IMR-90 (cell line): ENCODE measurements at regions not wholly inside any gene's neighbourhood (a gene's known extent, or its start where the extent isn't known, plus 50 kb on each side); places are given as distances from the start of the nearest gene placed in this dataset.

Experiments used
- ATAC-seq: fragments of 200-7000 bp; cut with Tn5 transposase; 2 replicates; pipeline ENCODE4 v1.9.1; 2020; ENCODE audit warnings: low read depth, mild to moderate bottlenecking, moderate library complexity
- BruUV-seq: library from RNA; stranded (reverse); fragments of 400-500 nt; replicated peaks from 2 replicates; lab custom pipeline; 2021; lab: Mats Ljungman, UMichigan
- CTCF ChIA-PET: fragments of 300-600 bp; formaldehyde crosslinking; extraction: SDS; loops from one replicate; lab custom pipeline; 2021; ENCODE audit warnings: antibody characterized with exemption; lab: Yijun Ruan, JAX
- POLR2A ChIA-PET: fragments of 300-600 bp; sonication (Branson Sonifier 250); formaldehyde crosslinking; loops from one replicate; lab custom pipeline; 2022; ENCODE audit warnings: antibody characterized with exemption; ENCODE audit not compliant: unreplicated experiment; lab: Charles Lee
- DNase-seq: peaks from one replicate; pipeline ENCODE4 v3.0.0; 2013
- H2AFZ ChIP-seq: replicated peaks from 2 replicates; pipeline ENCODE3; 2013; ENCODE audit warnings: low read length, mild to moderate bottlenecking; ENCODE audit not compliant: poor library complexity
- H2AK5ac ChIP-seq: 2 replicates; pipeline ENCODE4 v1.6.1; 2013; ENCODE audit warnings: low read depth, low read length, inconsistent platforms
- H2AK9ac ChIP-seq: replicated peaks from 2 replicates; pipeline ENCODE3; 2013; ENCODE audit warnings: mild to moderate bottlenecking, low read depth, low read length, moderate library complexity; ENCODE audit not compliant: poor library complexity
- H2BK120ac ChIP-seq: 2 replicates; pipeline ENCODE4 v1.6.1; 2013; ENCODE audit warnings: low read depth, low read length, inconsistent platforms
- H2BK15ac ChIP-seq: 3 replicates; pipeline ENCODE4 v1.6.1; 2013; ENCODE audit warnings: low read depth, low read length, inconsistent platforms
- H2BK20ac ChIP-seq: 2 replicates; pipeline ENCODE4 v1.6.1; 2013; ENCODE audit warnings: low read depth, mild to moderate bottlenecking, inconsistent platforms, low read length, moderate library complexity
- H2BK5ac ChIP-seq: 2 replicates; pipeline ENCODE4 v1.6.1; 2013; ENCODE audit warnings: mild to moderate bottlenecking, low read depth, low read length, inconsistent platforms; ENCODE audit not compliant: poor library complexity, severe bottlenecking
- H3K14ac ChIP-seq: replicated peaks from 2 replicates; pipeline ENCODE4 v1.6.1; 2013; ENCODE audit warnings: low read depth, low read length, inconsistent platforms
- H3K18ac ChIP-seq: 2 replicates; pipeline ENCODE4 v1.6.1; 2013; ENCODE audit warnings: low read depth, low read length, control low read depth
- H3K23ac ChIP-seq: 2 replicates; pipeline ENCODE4 v1.6.1; 2013; ENCODE audit warnings: low read depth, low read length, inconsistent platforms
- H3K27ac ChIP-seq: 2 replicates; pipeline ENCODE4 v1.5.1; 2013; ENCODE audit warnings: mild to moderate bottlenecking, control low read depth, low read length; ENCODE audit not compliant: insufficient read depth
- H3K27me3 ChIP-seq: 2 replicates; pipeline ENCODE4 v1.6.1; 2013; ENCODE audit warnings: low read length; ENCODE audit not compliant: control insufficient read depth, insufficient read depth
- H3K36me3 ChIP-seq: 2 replicates; pipeline ENCODE4 v1.6.1; 2013; ENCODE audit warnings: low read length, mixed read lengths; ENCODE audit not compliant: control insufficient read depth, insufficient read depth
- H3K4ac ChIP-seq: 2 replicates; pipeline ENCODE4 v1.6.1; 2013; ENCODE audit warnings: low read depth, low read length, inconsistent platforms
- H3K4me1 ChIP-seq: 2 replicates; pipeline ENCODE4 v1.6.1; 2013; ENCODE audit warnings: low read length, mixed read lengths; ENCODE audit not compliant: control insufficient read depth, insufficient read depth
- H3K4me2 ChIP-seq: 2 replicates; pipeline ENCODE4 v1.6.1; 2013; ENCODE audit warnings: low read depth, mild to moderate bottlenecking, control low read depth, low read length, moderate library complexity
- H3K4me3 ChIP-seq: 2 replicates; pipeline ENCODE4 v1.5.1; 2013; ENCODE audit warnings: low read depth, mild to moderate bottlenecking, control low read depth, low read length, moderate library complexity; ENCODE audit not compliant: insufficient read depth
- H3K56ac ChIP-seq: 2 replicates; pipeline ENCODE4 v1.6.1; 2013; ENCODE audit warnings: low read length, inconsistent platforms; ENCODE audit not compliant: insufficient read depth; ENCODE audit errors: extremely low read depth
- H3K79me1 ChIP-seq, 2 experiments: 2 replicates each; pipeline ENCODE4 v1.6.1; 2013; ENCODE audit warnings: low read length in 2 of 2, inconsistent platforms in 1 of 2, low read depth in 1 of 2
- H3K9ac ChIP-seq: 2 replicates; pipeline ENCODE4 v1.6.1; 2013; ENCODE audit warnings: low read depth, low read length, control low read depth
- H3K9me1 ChIP-seq: 2 replicates; pipeline ENCODE4 v1.6.1; 2013; ENCODE audit warnings: low read length, inconsistent platforms; ENCODE audit not compliant: insufficient read depth
- H3K9me3 ChIP-seq: 2 replicates; pipeline ENCODE4 v1.6.1; 2013; ENCODE audit warnings: low read length; ENCODE audit not compliant: control insufficient read depth, insufficient read depth
- H4K20me1 ChIP-seq: 2 replicates; pipeline ENCODE4 v1.6.1; 2013; ENCODE audit warnings: low read length, inconsistent platforms; ENCODE audit not compliant: insufficient read depth
- H4K5ac ChIP-seq: 2 replicates; pipeline ENCODE4 v1.6.1; 2013; ENCODE audit warnings: mild to moderate bottlenecking, low read depth, low read length, control low read depth
- H4K8ac ChIP-seq, 2 experiments: 2 replicates each; pipeline ENCODE4 v1.6.1; 2013; ENCODE audit warnings: low read depth in 2 of 2, low read length in 2 of 2, control low read depth in 1 of 2, inconsistent platforms in 1 of 2
- H4K91ac ChIP-seq: 2 replicates; pipeline ENCODE4 v1.6.1; 2013; ENCODE audit warnings: low read depth, low read length, inconsistent platforms; ENCODE audit not compliant: insufficient read depth
- BHLHE40 ChIP-seq: fragments of 150-350 bp; IDR thresholded peaks from 2 replicates; pipeline ENCODE4 v1.6.1; 2016; ENCODE audit warnings: mild to moderate bottlenecking, low read depth, low read length
- CEBPB ChIP-seq: IDR thresholded peaks from 2 replicates; pipeline ENCODE4 v1.6.1; 2012; ENCODE audit warnings: low read depth, low read length, improper control_type of control experiment
- CHD1 ChIP-seq: IDR thresholded peaks from 2 replicates; pipeline ENCODE4 v1.6.1; 2012; ENCODE audit warnings: low read depth, low read length, improper control_type of control experiment
- FOS ChIP-seq: fragments of 150-350 bp; IDR thresholded peaks from 2 replicates; pipeline ENCODE4 v1.6.1; 2016; ENCODE audit warnings: low read depth, low read length
- MAFK ChIP-seq: IDR thresholded peaks from 2 replicates; pipeline ENCODE4 v1.6.1; 2012; ENCODE audit warnings: low read depth, low read length, improper control_type of control experiment
- MAZ ChIP-seq: IDR thresholded peaks from 2 replicates; pipeline ENCODE4 v1.6.1; 2012; ENCODE audit warnings: low read depth, mild to moderate bottlenecking, low read length, improper control_type of control experiment, moderate library complexity, borderline replicate concordance
- MXI1 ChIP-seq: IDR thresholded peaks from 2 replicates; pipeline ENCODE4 v1.6.1; 2012; ENCODE audit warnings: low read depth, mild to moderate bottlenecking, low read length, moderate library complexity, borderline replicate concordance
- NFE2L2 ChIP-seq: fragments of 150-350 bp; IDR thresholded peaks from 2 replicates; pipeline ENCODE4 v1.6.1; 2016; ENCODE audit warnings: low read depth, mild to moderate bottlenecking, low read length
- POLR2A ChIP-seq: IDR thresholded peaks from 2 replicates; pipeline ENCODE4 v1.6.1; 2012; ENCODE audit warnings: mild to moderate bottlenecking, low read depth, low read length
- RAD21 ChIP-seq: IDR thresholded peaks from 2 replicates; pipeline ENCODE4 v1.6.1; 2012; ENCODE audit warnings: low read length, improper control_type of control experiment
- RCOR1 ChIP-seq: IDR thresholded peaks from 2 replicates; pipeline ENCODE4 v1.6.1; 2012; ENCODE audit warnings: mild to moderate bottlenecking, low read length, improper control_type of control experiment; ENCODE audit not compliant: insufficient replicate concordance
- RFX5 ChIP-seq: IDR thresholded peaks from 2 replicates; pipeline ENCODE4 v1.8.0; 2012; ENCODE audit warnings: low read depth, mild to moderate bottlenecking, low read length, moderate library complexity
- SMC3 ChIP-seq: fragments of 150-350 bp; IDR thresholded peaks from 2 replicates; pipeline ENCODE4 v1.6.1; 2016; ENCODE audit warnings: low read depth, mild to moderate bottlenecking, antibody characterized with exemption, low read length, moderate library complexity
- whole genome bisulfite sequencing, 2 experiments: methylation state at CpG; one replicate each; pipeline versions ENCODE4 v1.1.5 to v1.1.7; 2013; ENCODE audit warnings: missing lambda C conversion rate in 2 of 2; ENCODE audit not compliant: insufficient read length in 1 of 2; ENCODE audit errors: extremely low coverage in 2 of 2; 5-methylcytosine and 5-hydroxymethylcytosine counted together
- dilution Hi-C: fragments of 300-500 bp; cut with HindIII; formaldehyde crosslinking; loops from one replicate; pipeline ENCODE4 v1.14.3; 2018; ENCODE audit warnings: low sequenced_read_pairs; ENCODE audit not compliant: unreplicated experiment
- in situ Hi-C: fragments of 300-500 bp; cut with MboI; formaldehyde crosslinking; loops from 3 replicates; pipeline ENCODE4 v1.14.3; 2019; ENCODE audit warnings: low sequenced_read_pairs, inconsistent platforms, mixed read lengths
- intact Hi-C: fragments of 100-400 bp; cut with micrococcal nuclease; formaldehyde crosslinking; loops from 2 replicates; pipeline ENCODE4 v1.10.0; 2022
- TF ChIP-seq, protein P1 (sequence below): fragments of 150-350 bp; IDR thresholded peaks from 2 replicates; pipeline ENCODE4 v1.6.1; 2017; ENCODE audit warnings: mild to moderate bottlenecking, antibody characterized with exemption, low read length, low read depth
- TF ChIP-seq, protein P2 (sequence below): conservative IDR thresholded peaks from 2 replicates; pipeline ENCODE4 v1.5.1; 2012; ENCODE audit warnings: mild to moderate bottlenecking, low read depth, low read length, improper control_type of control experiment
- TF ChIP-seq, protein P3 (sequence below): fragments of 150-350 bp; IDR thresholded peaks from 2 replicates; pipeline ENCODE4 v1.6.1; 2016; ENCODE audit warnings: low read depth, mild to moderate bottlenecking, low read length, moderate library complexity, borderline replicate concordance

GRCh38 chr3:76267851-76268380 lies 482.6 kb upstream of the ZNF717 start:
- dilution Hi-C loops (no loop called here), intact Hi-C loops (no loop called here), in situ Hi-C loops (no loop called here)
- no peaks in the 10 kb centered on the region for H3K36me3 ChIP-seq
- no peaks in the 10 kb centered on the region for H3K27me3 ChIP-seq
- H3K9ac ChIP-seq: no peak overlapping the region
- no peak overlapping the region for H3K14ac ChIP-seq
- no peak overlapping the region for H2BK120ac ChIP-seq
- H3K9me1 ChIP-seq: no peaks in the 10 kb centered on the region
- no peak overlapping the region for H2BK15ac ChIP-seq
- H3K27ac ChIP-seq: no peak overlapping the region
- no peak overlapping the region for H3K4ac ChIP-seq
- H2AK9ac ChIP-seq: no peak overlapping the region
- H4K5ac ChIP-seq: no peak overlapping the region
- no peak overlapping the region for H4K8ac ChIP-seq
- no peak overlapping the region for H3K4me2 ChIP-seq
- H2AK5ac ChIP-seq: no peak overlapping the region
- ATAC-seq: no peak
- H3K79me1 ChIP-seq: no peaks in the 10 kb centered on the region
- no peak for DNase-seq
- WGBS, 2 experiments: no CpG with 5 or more reads among the region's 4 CpGs
- no peak overlapping the region for H3K18ac ChIP-seq
- no peaks in the 10 kb centered on the region for H3K9me3 ChIP-seq
- H2BK5ac ChIP-seq: no peak overlapping the region
- no peaks in the 10 kb centered on the region for H4K20me1 ChIP-seq
- BruUV-seq: no TSS peak
- no peak overlapping the region for H3K4me3 ChIP-seq
- no peak overlapping the region for H4K91ac ChIP-seq
- no peak overlapping the region for H3K56ac ChIP-seq
- no peaks in the 10 kb centered on the region for H3K4me1 ChIP-seq
- POLR2A ChIA-PET: no interaction called here
- no peak for TF ChIP-seq CEBPB
- no peak for TF ChIP-seq FOS
- no peak for TF ChIP-seq RAD21
- TF ChIP-seq, protein P1, sequence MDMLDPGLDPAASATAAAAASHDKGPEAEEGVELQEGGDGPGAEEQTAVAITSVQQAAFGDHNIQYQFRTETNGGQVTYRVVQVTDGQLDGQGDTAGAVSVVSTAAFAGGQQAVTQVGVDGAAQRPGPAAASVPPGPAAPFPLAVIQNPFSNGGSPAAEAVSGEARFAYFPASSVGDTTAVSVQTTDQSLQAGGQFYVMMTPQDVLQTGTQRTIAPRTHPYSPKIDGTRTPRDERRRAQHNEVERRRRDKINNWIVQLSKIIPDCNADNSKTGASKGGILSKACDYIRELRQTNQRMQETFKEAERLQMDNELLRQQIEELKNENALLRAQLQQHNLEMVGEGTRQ: no peak
- TF ChIP-seq, protein P2, sequence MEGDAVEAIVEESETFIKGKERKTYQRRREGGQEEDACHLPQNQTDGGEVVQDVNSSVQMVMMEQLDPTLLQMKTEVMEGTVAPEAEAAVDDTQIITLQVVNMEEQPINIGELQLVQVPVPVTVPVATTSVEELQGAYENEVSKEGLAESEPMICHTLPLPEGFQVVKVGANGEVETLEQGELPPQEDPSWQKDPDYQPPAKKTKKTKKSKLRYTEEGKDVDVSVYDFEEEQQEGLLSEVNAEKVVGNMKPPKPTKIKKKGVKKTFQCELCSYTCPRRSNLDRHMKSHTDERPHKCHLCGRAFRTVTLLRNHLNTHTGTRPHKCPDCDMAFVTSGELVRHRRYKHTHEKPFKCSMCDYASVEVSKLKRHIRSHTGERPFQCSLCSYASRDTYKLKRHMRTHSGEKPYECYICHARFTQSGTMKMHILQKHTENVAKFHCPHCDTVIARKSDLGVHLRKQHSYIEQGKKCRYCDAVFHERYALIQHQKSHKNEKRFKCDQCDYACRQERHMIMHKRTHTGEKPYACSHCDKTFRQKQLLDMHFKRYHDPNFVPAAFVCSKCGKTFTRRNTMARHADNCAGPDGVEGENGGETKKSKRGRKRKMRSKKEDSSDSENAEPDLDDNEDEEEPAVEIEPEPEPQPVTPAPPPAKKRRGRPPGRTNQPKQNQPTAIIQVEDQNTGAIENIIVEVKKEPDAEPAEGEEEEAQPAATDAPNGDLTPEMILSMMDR: no peak
- TF ChIP-seq, protein P3, sequence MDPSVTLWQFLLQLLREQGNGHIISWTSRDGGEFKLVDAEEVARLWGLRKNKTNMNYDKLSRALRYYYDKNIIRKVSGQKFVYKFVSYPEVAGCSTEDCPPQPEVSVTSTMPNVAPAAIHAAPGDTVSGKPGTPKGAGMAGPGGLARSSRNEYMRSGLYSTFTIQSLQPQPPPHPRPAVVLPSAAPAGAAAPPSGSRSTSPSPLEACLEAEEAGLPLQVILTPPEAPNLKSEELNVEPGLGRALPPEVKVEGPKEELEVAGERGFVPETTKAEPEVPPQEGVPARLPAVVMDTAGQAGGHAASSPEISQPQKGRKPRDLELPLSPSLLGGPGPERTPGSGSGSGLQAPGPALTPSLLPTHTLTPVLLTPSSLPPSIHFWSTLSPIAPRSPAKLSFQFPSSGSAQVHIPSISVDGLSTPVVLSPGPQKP: no peak
- no peak for TF ChIP-seq MAFK
- TF ChIP-seq CHD1: no peak
- no peak for TF ChIP-seq MXI1
- no peak for TF ChIP-seq NFE2L2
- no peak for TF ChIP-seq RCOR1
- no peak for TF ChIP-seq MAZ
- TF ChIP-seq POLR2A: no peak
- TF ChIP-seq RFX5: no peak
- TF ChIP-seq BHLHE40: no peak
- TF ChIP-seq SMC3: no peak
- H2BK20ac ChIP-seq: no peak overlapping the region
- no peak overlapping the region for H2AFZ ChIP-seq
- H3K23ac ChIP-seq: no peak overlapping the region
- CTCF ChIA-PET: no interaction called here
